Heart left ventricle (tissue), 16 donors: ENCODE measurements at regions not wholly inside any gene's neighbourhood (a gene's known extent, or its start where the extent isn't known, plus 50 kb on each side); places are given as distances from the start of the nearest gene placed in this dataset.

Experiments
- ATAC-seq, 4 donors: fragments of 200-7000 bp; cut with Tn5 transposase; one replicate each; pipeline ENCODE4 v1.9.1; 2020 to 2022; ENCODE audit warnings: moderate library complexity in 4 of 4, mild to moderate bottlenecking in 3 of 4, moderate number of reproducible peaks in 1 of 4
- DNase-seq, 5 donors: peaks; one replicate each; pipeline ENCODE4 v3.0.0-alpha.2; 2020
- H3K27ac ChIP-seq, 12 donors: fragments of 200-600 bp; sonication (generic) in 4 of 12; one replicate each; pipeline versions ENCODE4 v1.5.0 to v1.8.0; 2016 to 2022; ENCODE audit warnings: mild to moderate bottlenecking in 2 of 12
- H3K27me3 ChIP-seq, 9 donors: fragments of 200-600 bp; sonication (generic) in 2 of 9; one replicate each; pipeline versions ENCODE4 v1.5.1 to v1.8.0; 2016 to 2022; ENCODE audit warnings: mild to moderate bottlenecking in 3 of 9
- H3K36me3 ChIP-seq, 9 donors: fragments of 200-600 bp; sonication (generic) in 2 of 9; one replicate each; pipeline versions ENCODE4 v1.5.0 to v1.8.0; 2018 to 2022; ENCODE audit warnings: mild to moderate bottlenecking in 2 of 9
- H3K4me1 ChIP-seq, 12 donors: fragments of 200-600 bp; sonication (generic) in 4 of 12; one replicate each; pipeline versions ENCODE4 v1.5.0 to v1.8.0; 2016 to 2022; ENCODE audit warnings: mild to moderate bottlenecking in 3 of 12
- H3K4me3 ChIP-seq, 12 donors: fragments of 200-600 bp; sonication (generic) in 4 of 12; one replicate each; pipeline versions ENCODE4 v1.5.0 to v1.8.0; 2017 to 2022; ENCODE audit warnings: mild to moderate bottlenecking in 9 of 12, moderate library complexity in 4 of 12
- H3K9me3 ChIP-seq, 12 donors: fragments of 200-600 bp; sonication (generic) in 4 of 12; one replicate each; pipeline versions ENCODE4 v1.5.0 to v1.8.0; 2016 to 2022; ENCODE audit warnings: mild to moderate bottlenecking in 1 of 12
- CTCF ChIP-seq, 12 donors: fragments of 200-600 bp; sonication (generic) in 4 of 12; IDR thresholded peaks; one replicate each; pipeline versions ENCODE4 v1.5.0 to v1.8.0; 2018 to 2022; ENCODE audit warnings: antibody characterized with exemption in 12 of 12, mild to moderate bottlenecking in 5 of 12
- POLR2A ChIP-seq, 2 donors: fragments of 450-650 bp; IDR thresholded peaks; one replicate each; pipeline ENCODE4 v1.6.1; 2017; ENCODE audit warnings: antibody characterized with exemption in 2 of 2, mild to moderate bottlenecking in 2 of 2, moderate library complexity in 2 of 2
- WGBS, 4 donors: extraction: QIAGEN DNeasy Blood & Tissue Kit in 2 of 4; methylation state at CpG; one replicate each; pipeline versions ENCODE4 v1.1.5 to v1.1.7; 2013 to 2018; 5-methylcytosine and 5-hydroxymethylcytosine counted together
- intact Hi-C, 10 donors: fragments of 100-400 bp; cut with DNase I; formaldehyde crosslinking; loops; one replicate each; pipeline versions ENCODE4 v1.11.1 to v1.14.2; 2022
- donor health status: ischemic (EF 13 %, LVEDD 7.1; RV severe dilation, severe dysfunction).
- donor health status: healthy with polysubstance abuse.
- donor health status: DM: no; HTN: yes; CAD: no.
- donor health status: DM: no; HTN: no; CAD: no.
- donor health status: ischemic (EF 25% LVEDD 6.9; RV normal size, moderate dysfunction).
- donor health status: ischemic (EF 25% LVEDD 5.7; RV mildly dilated, moderate dysfunction).
- donor health status: healthy.
- donor health status: DM: yes; HTN: yes; CAD: no.
- donor health status: ischemic (EF 35%, LVEDD 5.7; RV mildly dilated, moderate dysfunction).
- donor health status: nonischemic (EF 11% LVEDD 7.7; RV severe dilation, severe dysfunction).
- donor health status: DM: yes; HTN: yes; CAD: no.
- donor health status: PGD.
- donor health status: ischemic (EF 29% LVEDD 5.4; RV normal size, mild dysfunction).
- donor health status: nonischemic (EF 23%, LVEDD 6.1; RV moderate dilation, normal function).

- WGBS, 4 donors = 64 to 76% (median 70%) methylated on average over 2 of the region's 2 CpGs
- H3K27ac ChIP-seq = no peak overlapping the region
Measured at GRCh38 chr13:74021505-74021904, 112.7 kb downstream of the KLF12 start.

GRCh38 chr13:74018062-74018431 is 116.2 kb downstream of the KLF12 start:
- no peak for ATAC-seq
- Histone ChIP-seq H3K27ac (no peak overlapping the region), H3K4me3 (no peak overlapping the region), H3K4me1 (peaks cover 0 to 14% (median 5%) of the 10 kb centered on the region in 12 donors), H3K36me3 (no peaks in the 10 kb centered on the region), H3K27me3 (no peaks in the 10 kb centered on the region), H3K9me3 (no peaks in the 10 kb centered on the region)
- TF ChIP-seq POLR2A (IDR thresholded peaks at IDR 0.05) (no peak), CTCF (IDR thresholded peaks at IDR 0.05) (no peak)
- intact Hi-C loops = no loop called here
- WGBS, 4 donors = 79 to 94% (median 85%) methylated on average over 1 of the region's 1 CpG
- DNase-seq = no peak

More at GRCh38 chr13:74021505-74021904, 112.7 kb downstream of the KLF12 start:
- no peaks in the 10 kb centered on the region for H3K36me3 ChIP-seq
- H3K4me1 ChIP-seq = peaks cover 0 to 20% (median 5%) of the 10 kb centered on the region in 12 donors
- H3K4me3 ChIP-seq = no peak overlapping the region
- no peaks in the 10 kb centered on the region for H3K9me3 ChIP-seq
- DNase-seq = no peak
- no peak for TF ChIP-seq POLR2A (IDR thresholded peaks at IDR 0.05)
- TF ChIP-seq CTCF (IDR thresholded peaks at IDR 0.05) = no peak
- intact Hi-C loops = loop anchor here in 3 of 10 donors (5.0 to 10.0 kb wide), 2 partner anchors 263 to 266 kb away; no protein-coding TSS in a partner anchor
- no peaks in the 10 kb centered on the region for H3K27me3 ChIP-seq
- no peak for ATAC-seq

- DNase-seq (no peak), ATAC-seq (peak in 1 of 4 donors; percentile 59)
- Histone ChIP-seq H3K27me3 (no peaks in the 10 kb centered on the region), H3K9me3 (no peaks in the 10 kb centered on the region), H3K4me3 (no peak overlapping the region), H3K36me3 (no peaks in the 10 kb centered on the region), H3K4me1 (peaks cover 0 to 14% (median 5%) of the 10 kb centered on the region in 12 donors), H3K27ac (no peak overlapping the region)
- TF ChIP-seq CTCF (IDR thresholded peaks at IDR 0.05) (no peak), POLR2A (IDR thresholded peaks at IDR 0.05) (no peak)
- intact Hi-C loops = no loop called here
- 67 to 87% (median 78%) methylated on average over 4 of the region's 4 CpGs for WGBS, 4 donors
Measured at GRCh38 chr13:74017301-74018061, 116.7 kb downstream of the KLF12 start.

- DNase-seq (no peak), ATAC-seq (no peak)
- Histone ChIP-seq H3K27ac (no peak overlapping the region), H3K27me3 (no peaks in the 10 kb centered on the region), H3K36me3 (no peaks in the 10 kb centered on the region), H3K4me1 (peaks cover 0 to 27% (median 6%) of the 10 kb centered on the region in 12 donors), H3K9me3 (no peaks in the 10 kb centered on the region), H3K4me3 (no peak overlapping the region)
- WGBS, 4 donors = 87 to 97% (median 94%) methylated on average over 4 of the region's 4 CpGs
- intact Hi-C loops = loop anchor here in 1 of 10 donors (2.0 kb wide), 1 partner anchor 28 kb away; no protein-coding TSS in a partner anchor
- TF ChIP-seq CTCF (IDR thresholded peaks at IDR 0.05) = peak in 4 of 12 donors; percentile 12 to 43 (median 24)
- TF ChIP-seq POLR2A (IDR thresholded peaks at IDR 0.05) = no peak
Measured at GRCh38 chr13:74015137-74015536, 119.1 kb downstream of the KLF12 start.
